Neuron (in vitro differentiated cells): ENCODE measurements at regions not wholly inside any gene's neighbourhood (a gene's known extent, or its start where the extent isn't known, plus 50 kb on each side); places are given as distances from the start of the nearest gene placed in this dataset.

Experiments used
- H2AFZ ChIP-seq: one replicate; pipeline ENCODE4 v1.6.1; 2013; ENCODE audit warnings: low read depth, mild to moderate bottlenecking, inconsistent platforms, low read length, moderate library complexity
- H3K27me3 ChIP-seq: one replicate; pipeline ENCODE4 v1.6.1; 2013; ENCODE audit warnings: low read length; ENCODE audit not compliant: insufficient read depth
- H3K36me3 ChIP-seq: one replicate; pipeline ENCODE4 v1.6.1; 2013; ENCODE audit warnings: low read length; ENCODE audit not compliant: insufficient read depth
- H3K4me1 ChIP-seq: one replicate; pipeline ENCODE4 v1.6.1; 2013; ENCODE audit warnings: low read length; ENCODE audit not compliant: insufficient read depth
- H3K4me3 ChIP-seq: 2 replicates; pipeline ENCODE4 v1.5.1; 2013; ENCODE audit warnings: mild to moderate bottlenecking, low read length, moderate library complexity
- H3K9me3 ChIP-seq: one replicate; pipeline ENCODE4 v1.6.1; 2013; ENCODE audit warnings: low read length

DNA sequence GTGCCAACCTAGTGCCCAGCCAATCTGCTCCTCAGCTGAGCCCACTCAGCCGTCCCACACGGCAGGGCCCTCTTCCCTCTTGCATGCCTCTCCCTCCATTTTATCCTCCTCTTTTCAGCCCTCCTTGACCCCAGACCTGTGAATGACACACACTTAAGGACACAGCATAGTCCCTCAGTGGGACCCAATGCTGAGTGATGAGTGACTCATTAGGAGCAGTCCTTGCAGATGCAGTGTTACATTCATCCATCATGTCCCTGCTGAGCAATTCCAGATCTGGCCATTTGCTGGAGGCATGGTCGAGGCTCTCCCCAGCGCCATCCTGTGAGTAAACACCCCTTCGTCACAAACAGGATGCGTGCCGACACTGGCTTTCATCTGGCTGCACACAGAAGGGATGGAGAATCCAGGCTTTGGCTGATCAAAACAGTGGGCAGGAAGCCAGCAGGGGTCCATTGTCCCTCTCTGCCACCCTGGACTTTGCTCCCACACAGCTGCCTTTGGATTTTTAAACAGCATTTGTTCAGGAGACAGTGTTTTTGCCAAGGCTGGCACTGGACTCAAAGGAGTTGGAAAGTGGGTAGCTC is 122.6 kb downstream of the AXIN2 start:
- no peak overlapping the region for H3K4me3 ChIP-seq
- peaks cover 4% of the 10 kb centered on the region for H3K4me1 ChIP-seq
- H3K9me3 ChIP-seq, result no peaks in the 10 kb centered on the region
- H3K36me3 ChIP-seq, result no peaks in the 10 kb centered on the region
- no peaks in the 10 kb centered on the region for H3K27me3 ChIP-seq
- no peak overlapping the region for H2AFZ ChIP-seq

DNA sequence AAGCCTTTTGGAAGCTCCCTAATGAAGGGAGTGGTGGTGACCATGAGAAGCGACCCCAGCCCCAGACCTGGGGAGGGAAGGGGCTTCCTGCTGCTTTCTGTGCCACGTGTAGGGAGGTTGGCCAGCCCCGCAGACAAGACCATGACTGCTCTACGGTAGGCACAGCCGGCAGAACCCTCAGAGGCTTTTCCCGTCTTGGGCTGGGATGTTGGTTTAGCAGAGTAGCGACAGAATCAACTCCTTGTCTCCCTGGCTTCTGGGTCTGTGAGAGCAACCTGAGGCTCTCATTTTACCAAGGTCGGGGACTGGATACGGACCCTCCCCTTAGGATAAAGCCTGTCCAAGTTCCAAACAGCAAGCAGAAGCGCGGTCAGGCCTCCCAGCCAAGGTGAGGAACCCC is 123.3 kb downstream of the AXIN2 start:
- Histone ChIP-seq H3K4me1 (no peaks in the 10 kb centered on the region), H3K36me3 (no peaks in the 10 kb centered on the region), H3K27me3 (no peaks in the 10 kb centered on the region), H3K9me3 (no peaks in the 10 kb centered on the region), H2AFZ (no peak overlapping the region), H3K4me3 (no peak overlapping the region)

DNA sequence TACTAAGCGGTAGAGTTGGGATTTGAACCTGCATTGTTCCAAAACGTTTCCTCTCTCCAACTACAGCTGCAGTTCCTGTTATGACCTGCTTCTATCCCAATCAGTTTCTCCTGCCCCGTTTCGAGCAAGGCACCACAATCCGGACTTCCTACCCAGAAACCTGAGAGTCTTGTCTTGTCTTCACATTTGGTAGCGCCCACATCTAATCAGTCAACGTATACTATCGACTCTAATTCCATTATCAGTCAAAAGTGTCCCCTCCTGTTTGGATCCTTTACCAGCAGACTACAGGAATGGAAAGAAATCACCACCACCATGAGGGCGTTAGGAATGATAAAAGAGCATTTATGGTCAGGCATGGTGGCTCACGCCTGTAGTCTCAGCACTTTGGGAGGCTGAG is 124.6 kb downstream of the AXIN2 start:
- H3K4me3 ChIP-seq, result no peak overlapping the region
- no peak overlapping the region for H2AFZ ChIP-seq
- H3K4me1 ChIP-seq, result no peaks in the 10 kb centered on the region
- H3K9me3 ChIP-seq, result peaks cover 4% of the 10 kb centered on the region
- no peaks in the 10 kb centered on the region for H3K36me3 ChIP-seq
- H3K27me3 ChIP-seq, result no peaks in the 10 kb centered on the region

DNA sequence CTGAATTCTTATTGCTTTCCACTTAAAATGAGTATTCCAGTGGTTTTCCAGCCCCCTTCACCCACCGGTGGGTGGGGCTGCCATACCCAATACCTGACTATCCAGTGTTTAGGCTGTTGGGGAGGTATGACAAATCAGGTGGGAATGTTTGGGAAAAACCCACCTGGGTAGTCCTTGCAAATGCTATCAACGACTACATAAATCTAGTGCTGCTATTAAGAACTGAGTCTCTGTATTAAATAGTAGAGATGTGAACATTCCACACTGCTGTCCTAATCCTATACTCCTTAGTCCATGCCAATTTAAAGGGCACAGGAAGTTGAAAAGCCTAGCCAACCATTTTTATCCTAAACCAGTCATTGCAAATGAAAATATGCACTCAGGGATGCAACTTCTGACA is 126.6 kb downstream of the AXIN2 start:
- H3K9me3 ChIP-seq, result peaks cover 4% of the 10 kb centered on the region
- no peaks in the 10 kb centered on the region for H3K27me3 ChIP-seq
- H3K36me3 ChIP-seq, result no peaks in the 10 kb centered on the region
- no peak overlapping the region for H2AFZ ChIP-seq
- H3K4me1 ChIP-seq, result no peaks in the 10 kb centered on the region
- no peak overlapping the region for H3K4me3 ChIP-seq

DNA sequence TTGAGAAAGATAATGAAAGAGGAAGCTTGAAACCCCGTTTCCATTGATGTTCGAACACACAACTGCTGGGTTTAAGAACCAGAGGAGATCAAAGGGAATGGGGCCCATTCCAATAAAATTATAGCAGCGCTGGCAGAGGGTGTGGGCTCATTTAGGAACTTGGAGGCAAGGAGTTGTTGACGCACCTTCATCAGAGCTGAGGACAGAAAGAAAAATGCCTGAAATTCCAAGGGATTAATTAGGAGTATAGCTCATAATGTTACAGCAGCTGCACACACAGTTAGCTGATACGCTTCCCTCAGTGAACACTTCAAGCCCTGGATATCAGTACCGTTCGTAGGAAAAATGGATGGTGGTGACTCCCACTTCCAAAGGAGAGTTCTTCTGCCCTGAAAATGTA is 127.2 kb downstream of the AXIN2 start:
- no peak overlapping the region for H2AFZ ChIP-seq
- H3K4me1 ChIP-seq, result no peaks in the 10 kb centered on the region
- no peaks in the 10 kb centered on the region for H3K27me3 ChIP-seq
- no peaks in the 10 kb centered on the region for H3K36me3 ChIP-seq
- no peak overlapping the region for H3K4me3 ChIP-seq
- H3K9me3 ChIP-seq, result peaks cover 4% of the 10 kb centered on the region

DNA sequence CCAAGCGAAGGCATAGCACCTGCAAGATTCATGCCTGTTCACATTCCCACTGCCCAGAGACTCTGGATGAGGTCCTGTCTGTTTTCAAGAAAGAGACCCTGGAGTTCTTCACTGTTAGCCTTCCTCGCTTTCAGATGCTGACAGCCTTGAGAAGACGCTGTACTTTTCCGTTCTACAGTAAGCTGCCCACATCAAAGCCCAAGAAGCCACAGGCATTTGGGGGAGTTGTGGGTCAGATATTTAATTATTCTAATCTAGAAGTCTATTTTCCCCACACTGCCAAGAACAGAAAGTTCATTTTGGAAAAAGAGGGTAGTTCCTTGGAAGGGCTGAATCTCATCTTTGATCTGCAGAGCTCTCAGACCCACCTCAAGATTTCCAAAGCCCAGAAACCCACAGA is 127.9 kb downstream of the AXIN2 start:
- H3K4me1 ChIP-seq, result no peaks in the 10 kb centered on the region
- no peak overlapping the region for H3K4me3 ChIP-seq
- H3K36me3 ChIP-seq, result no peaks in the 10 kb centered on the region
- no peak overlapping the region for H2AFZ ChIP-seq
- H3K9me3 ChIP-seq, result peaks cover 4% of the 10 kb centered on the region
- H3K27me3 ChIP-seq, result no peaks in the 10 kb centered on the region

DNA sequence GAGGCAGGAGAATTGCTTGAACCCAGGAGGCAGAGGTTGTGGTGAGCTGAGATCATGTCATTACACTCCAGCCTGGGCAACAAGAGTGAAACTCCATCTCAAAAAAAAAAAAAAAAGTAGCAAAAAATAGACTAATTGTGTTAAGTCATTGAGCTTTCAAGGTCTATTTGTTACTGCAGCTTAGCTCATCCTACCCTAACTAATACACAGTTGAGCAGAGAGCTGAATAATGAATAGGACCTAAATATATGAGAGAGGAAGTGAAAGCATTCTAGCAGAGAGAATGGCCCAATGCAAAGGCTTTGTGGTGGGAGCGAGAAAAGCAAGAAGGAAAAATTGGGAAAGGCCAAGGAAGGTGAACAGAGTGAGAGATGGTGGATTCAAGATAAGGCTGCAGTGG is 128.3 kb downstream of the AXIN2 start:
- Histone ChIP-seq H3K9me3 (peaks cover 4% of the 10 kb centered on the region), H3K4me3 (no peak overlapping the region), H3K36me3 (no peaks in the 10 kb centered on the region), H3K4me1 (no peaks in the 10 kb centered on the region), H3K27me3 (no peaks in the 10 kb centered on the region), H2AFZ (no peak overlapping the region)

DNA sequence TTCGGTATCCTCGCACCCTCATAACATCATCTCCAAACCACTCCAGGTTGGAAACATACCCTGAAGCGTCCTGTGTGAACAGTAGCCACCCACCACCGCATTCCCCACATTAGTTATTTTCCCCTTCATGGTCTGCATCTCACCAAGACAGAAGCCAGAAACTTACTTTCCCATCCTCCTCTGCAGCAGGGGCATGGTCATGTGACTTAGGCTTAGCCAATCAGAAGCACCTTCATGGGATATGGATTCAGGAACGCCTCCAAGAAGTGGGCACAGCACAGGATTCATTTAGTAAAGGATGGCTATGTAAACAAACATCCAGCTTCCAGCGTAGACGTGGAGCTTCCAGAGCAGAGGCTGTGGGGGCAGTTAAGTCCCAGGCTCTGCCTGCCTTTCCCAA is 130.3 kb downstream of the AXIN2 start:
- Histone ChIP-seq H3K9me3 (peaks cover 8% of the 10 kb centered on the region), H3K4me3 (no peak overlapping the region), H3K36me3 (no peaks in the 10 kb centered on the region), H2AFZ (no peak overlapping the region), H3K4me1 (no peaks in the 10 kb centered on the region), H3K27me3 (no peaks in the 10 kb centered on the region)

DNA sequence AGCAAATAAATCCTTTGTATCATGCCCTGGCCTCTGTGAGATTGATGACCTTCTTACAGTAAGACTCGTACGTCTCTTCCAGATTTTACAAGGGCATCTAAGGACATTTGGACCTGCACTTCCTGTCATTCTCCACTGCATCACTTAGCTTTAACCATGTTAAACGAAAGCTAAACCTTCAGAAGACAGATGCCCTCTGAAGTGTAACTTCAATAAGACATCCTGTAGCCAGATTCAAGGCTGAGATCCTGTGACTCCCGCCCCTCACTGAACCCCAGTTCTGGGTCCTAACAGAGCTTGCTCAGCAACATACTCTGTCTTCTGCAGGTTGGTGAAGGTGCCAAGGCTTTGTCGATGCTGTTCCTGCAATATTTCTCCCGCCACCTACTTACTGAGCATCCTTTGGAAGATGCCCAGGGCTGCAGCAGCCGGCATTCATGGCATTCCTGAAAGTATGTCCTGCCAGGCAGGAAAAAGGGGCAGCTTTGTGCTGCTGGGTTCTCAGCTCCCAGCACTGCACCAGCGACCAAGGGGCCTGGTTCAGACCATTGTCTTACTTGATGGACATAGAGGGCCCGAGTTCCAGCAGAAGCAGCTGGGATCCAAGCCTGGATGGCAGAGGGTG is 131.1 kb downstream of the AXIN2 start:
- Histone ChIP-seq H2AFZ (no peak overlapping the region), H3K36me3 (no peaks in the 10 kb centered on the region), H3K27me3 (no peaks in the 10 kb centered on the region), H3K4me3 (no peak overlapping the region), H3K9me3 (peaks cover 8% of the 10 kb centered on the region), H3K4me1 (no peaks in the 10 kb centered on the region)

DNA sequence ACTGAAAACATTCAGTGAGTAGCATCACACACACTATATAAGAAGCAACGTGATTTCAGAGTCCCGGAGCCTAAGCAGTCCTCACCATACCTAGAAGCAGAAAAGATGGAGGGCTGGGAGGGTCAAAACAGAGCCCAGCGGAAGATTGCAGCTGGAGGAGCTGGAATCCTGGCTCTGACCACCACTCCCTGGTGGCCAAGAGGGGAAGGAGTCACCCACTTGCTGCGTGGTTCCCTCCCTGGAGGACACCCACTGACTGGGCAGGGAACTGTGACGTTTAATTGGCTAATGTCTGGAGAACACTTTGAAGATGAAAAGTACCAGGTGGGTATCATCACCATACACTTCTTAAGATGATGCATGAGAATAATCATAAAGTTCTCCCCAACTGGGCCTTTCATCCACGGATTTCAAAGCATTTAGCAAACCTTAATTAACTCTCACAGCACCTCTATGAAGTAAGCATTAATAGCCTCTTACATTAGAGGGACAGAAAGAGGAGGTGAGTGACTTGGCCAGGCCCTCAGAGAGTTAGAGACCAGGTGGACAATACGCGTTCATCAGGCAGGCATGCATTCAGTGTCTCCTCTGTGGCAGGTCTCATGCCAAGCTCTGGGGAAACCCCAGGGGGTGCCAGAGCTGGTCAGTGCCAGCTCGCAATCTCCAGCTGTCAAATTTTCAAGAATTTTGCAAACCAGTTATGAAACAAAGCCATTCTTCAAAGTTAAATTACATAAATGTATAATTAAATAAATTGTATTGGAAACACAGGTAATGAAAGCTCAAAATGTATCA is 137.9 kb downstream of the AXIN2 start:
- Histone ChIP-seq H3K4me3 (no peak overlapping the region), H3K36me3 (no peaks in the 10 kb centered on the region), H3K4me1 (no peaks in the 10 kb centered on the region), H3K9me3 (peaks cover 4% of the 10 kb centered on the region), H2AFZ (no peak overlapping the region), H3K27me3 (no peaks in the 10 kb centered on the region)

DNA sequence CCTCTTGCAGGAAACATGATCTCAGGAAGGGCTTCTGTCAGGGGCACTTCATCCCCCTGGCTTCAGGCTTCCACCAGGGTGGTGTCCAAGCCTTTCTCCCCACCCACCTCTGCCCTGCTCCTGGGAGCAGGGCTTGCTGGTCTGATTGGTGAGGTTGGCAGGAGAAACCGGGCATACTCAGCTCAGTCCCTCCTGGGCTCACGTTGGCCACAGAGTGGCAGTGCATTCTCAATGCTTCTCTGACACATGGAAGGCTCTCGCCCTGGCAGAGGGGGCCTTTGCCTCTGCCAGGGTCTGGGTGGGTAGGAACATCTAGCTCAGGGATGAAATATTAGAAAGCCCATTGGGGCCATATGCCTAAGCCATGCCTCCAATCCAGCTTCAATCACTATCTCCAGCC is 142.8 kb downstream of the AXIN2 start:
- Histone ChIP-seq H3K27me3 (no peaks in the 10 kb centered on the region), H3K36me3 (no peaks in the 10 kb centered on the region), H2AFZ (no peak overlapping the region), H3K4me1 (peaks cover 5% of the 10 kb centered on the region), H3K4me3 (no peak overlapping the region), H3K9me3 (no peaks in the 10 kb centered on the region)

DNA sequence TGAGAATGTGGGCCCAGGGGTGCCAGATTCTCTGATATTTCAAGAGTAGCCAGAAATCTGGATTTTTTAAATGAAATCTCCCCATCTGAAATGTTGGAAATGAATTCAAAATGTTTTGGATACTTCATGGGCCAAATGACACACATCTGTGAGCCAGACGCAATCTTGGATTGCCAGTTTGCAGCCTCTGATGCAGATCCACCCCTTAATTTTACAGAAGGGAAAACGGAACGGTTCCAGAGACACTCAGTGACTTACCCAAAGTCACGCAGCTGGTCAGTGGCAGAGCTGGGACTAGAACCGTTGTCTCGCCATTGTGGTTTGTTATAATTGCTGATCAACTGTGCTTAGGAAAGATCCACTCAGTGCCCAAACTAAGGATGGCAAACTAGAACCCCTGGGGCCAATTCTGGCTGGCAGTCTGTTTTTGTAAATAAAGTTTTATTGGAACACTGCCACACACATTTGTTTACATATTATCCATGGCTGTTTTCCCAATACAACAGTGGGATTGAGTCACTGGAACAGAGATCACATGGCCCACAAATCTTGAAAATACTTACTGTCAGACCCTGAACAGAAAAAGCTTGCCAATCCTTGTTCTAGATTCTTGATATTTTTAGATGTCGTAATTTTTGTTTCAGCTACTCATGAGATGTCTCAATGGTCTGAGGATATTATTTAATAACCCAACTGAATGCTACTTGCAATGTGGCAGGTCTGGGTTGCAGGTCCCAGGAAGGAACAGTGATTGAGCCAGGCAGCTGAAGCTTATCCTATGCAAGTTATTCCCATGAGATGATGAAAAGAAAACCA is 143.8 kb downstream of the AXIN2 start:
- no peak overlapping the region for H2AFZ ChIP-seq

DNA sequence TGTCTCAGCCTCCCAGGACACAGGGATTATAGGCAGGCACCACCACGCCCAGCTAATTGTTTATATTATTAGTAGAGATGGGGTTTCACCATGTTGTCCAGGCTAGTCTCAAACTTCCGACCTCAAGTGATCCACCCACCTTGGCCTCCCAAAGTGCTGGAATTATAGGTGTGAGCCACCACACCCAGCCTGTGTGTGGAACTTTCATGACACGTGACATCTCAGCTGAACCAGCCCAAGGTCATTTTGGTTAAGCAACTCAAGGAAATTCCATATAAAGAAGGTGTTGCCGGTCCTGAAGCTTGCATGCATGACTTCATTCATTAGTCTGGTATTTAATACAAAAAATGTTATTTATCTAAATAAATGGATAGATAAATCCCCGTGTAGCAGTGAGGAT is 145.5 kb downstream of the AXIN2 start:
- H3K9me3 ChIP-seq, result peaks cover 2% of the 10 kb centered on the region

More for the DNA sequence above, 143.8 kb downstream of the AXIN2 start:
- no peaks in the 10 kb centered on the region for H3K36me3 ChIP-seq
- no peaks in the 10 kb centered on the region for H3K9me3 ChIP-seq
- H3K27me3 ChIP-seq, result no peaks in the 10 kb centered on the region
- no peak overlapping the region for H3K4me3 ChIP-seq
- peaks cover 9% of the 10 kb centered on the region for H3K4me1 ChIP-seq

More for the DNA sequence above, 145.5 kb downstream of the AXIN2 start:
- Histone ChIP-seq H2AFZ (no peak overlapping the region), H3K36me3 (no peaks in the 10 kb centered on the region), H3K4me3 (no peak overlapping the region), H3K27me3 (no peaks in the 10 kb centered on the region), H3K4me1 (peaks cover 9% of the 10 kb centered on the region)
